Keratinocyte (primary cell): ENCODE measurements at regions not wholly inside any gene's neighbourhood (a gene's known extent, or its start where the extent isn't known, plus 50 kb on each side); places are given as distances from the start of the nearest gene placed in this dataset.

Experiments used
- DNase-seq: peaks from one replicate; pipeline ENCODE4 v3.0.0-alpha.2; 2011; ENCODE audit warnings: low read depth, missing footprints, low spot score
- FAIRE-seq: peaks from 2 replicates; lab custom pipeline; 2011; peaks lifted over from hg19 to GRCh38; lab: Jason Lieb, UNC
- H2AFZ ChIP-seq: 2 replicates; pipeline ENCODE4 v1.6.0; 2012; ENCODE audit warnings: low read length, control low read depth, inconsistent platforms; ENCODE audit not compliant: control insufficient read depth
- H3K27ac ChIP-seq: 2 replicates; pipeline ENCODE4 v1.5.1; 2011; ENCODE audit warnings: low read length; ENCODE audit not compliant: control insufficient read depth, insufficient read depth
- H3K27me3 ChIP-seq: 3 replicates; pipeline ENCODE4 v1.6.0; 2011; ENCODE audit warnings: low read length; ENCODE audit not compliant: control insufficient read depth, insufficient read depth; ENCODE audit errors: extremely low read depth
- H3K36me3 ChIP-seq, 2 experiments: 2 replicates in 1 of 2; 3 replicates in 1 of 2; pipeline ENCODE4 v1.5.1; 2011; ENCODE audit warnings: low read length in 2 of 2, mild to moderate bottlenecking in 1 of 2; ENCODE audit not compliant: control insufficient read depth in 2 of 2, insufficient read depth in 2 of 2; ENCODE audit errors: extremely low read depth in 1 of 2
- H3K4me1 ChIP-seq: 3 replicates; pipeline ENCODE4 v1.5.1; 2011; ENCODE audit warnings: low read length; ENCODE audit not compliant: control insufficient read depth, insufficient read depth; ENCODE audit errors: extremely low read depth
- H3K4me2 ChIP-seq: 3 replicates; pipeline ENCODE4 v1.6.0; 2011; ENCODE audit warnings: low read depth, low read length; ENCODE audit not compliant: control insufficient read depth, insufficient read depth; ENCODE audit errors: extremely low read depth
- H3K4me3 ChIP-seq, 3 experiments: fragments of 200-600 bp in 1 of 3; sonication (generic) in 1 of 3; 2 replicates in 2 of 3; 3 replicates in 1 of 3; pipeline ENCODE4 v1.5.1; 2011 to 2016; ENCODE audit warnings: low read length in 3 of 3, mild to moderate bottlenecking in 3 of 3, control low read depth in 2 of 3, inconsistent platforms in 1 of 3, low read depth in 1 of 3, mixed read lengths in 1 of 3, mixed run types in 1 of 3, moderate library complexity in 1 of 3; ENCODE audit not compliant: control insufficient read depth in 2 of 3, insufficient read depth in 2 of 3; ENCODE audit errors: extremely low read depth in 1 of 3
- H3K79me2 ChIP-seq: 2 replicates; pipeline ENCODE4 v1.6.0; 2012; ENCODE audit warnings: low read length; ENCODE audit not compliant: control insufficient read depth, insufficient read depth
- H3K9ac ChIP-seq: 3 replicates; pipeline ENCODE4 v1.6.0; 2011; ENCODE audit warnings: low read length; ENCODE audit not compliant: control insufficient read depth, insufficient read depth; ENCODE audit errors: extremely low read depth
- H3K9me1 ChIP-seq: 3 replicates; pipeline ENCODE4 v1.6.0; 2011; ENCODE audit warnings: low read length; ENCODE audit not compliant: control insufficient read depth, insufficient read depth; ENCODE audit errors: extremely low read depth
- H3K9me3 ChIP-seq: 2 replicates; pipeline ENCODE4 v1.5.1; 2012; ENCODE audit warnings: low read depth, low read length; ENCODE audit not compliant: control insufficient read depth
- H4K20me1 ChIP-seq: 3 replicates; pipeline ENCODE4 v1.6.0; 2011; ENCODE audit warnings: low read length; ENCODE audit not compliant: control insufficient read depth, insufficient read depth; ENCODE audit errors: extremely low read depth
- EZH2 ChIP-seq: IDR thresholded peaks from one replicate; pipeline ENCODE4 v1.6.1; 2012; ENCODE audit warnings: inconsistent platforms, mild to moderate bottlenecking, low read length, moderate library complexity
- dilution Hi-C: fragments of 300-500 bp; cut with MboI; formaldehyde crosslinking; loops from one replicate; pipeline ENCODE4 v1.7.0; 2020; ENCODE audit warnings: low sequenced_read_pairs; ENCODE audit not compliant: extremely low pct_ligation_motif_present
- TF ChIP-seq, protein P1 (sequence below), 3 experiments: IDR thresholded peaks in 1 of 3; conservative IDR thresholded peaks in 1 of 3; optimal IDR thresholded peaks in 1 of 3; 2 replicates in 2 of 3; 3 replicates in 1 of 3; pipeline versions ENCODE3 to v1.5.1; 2011; ENCODE audit warnings: low read length in 3 of 3, mild to moderate bottlenecking in 3 of 3, moderate library complexity in 2 of 3, control low read depth in 1 of 3, inconsistent platforms in 1 of 3; ENCODE audit not compliant: insufficient read depth in 2 of 3; ENCODE audit errors: extremely low read depth in 1 of 3

- no peak for TF ChIP-seq EZH2
- TF ChIP-seq, protein P1, sequence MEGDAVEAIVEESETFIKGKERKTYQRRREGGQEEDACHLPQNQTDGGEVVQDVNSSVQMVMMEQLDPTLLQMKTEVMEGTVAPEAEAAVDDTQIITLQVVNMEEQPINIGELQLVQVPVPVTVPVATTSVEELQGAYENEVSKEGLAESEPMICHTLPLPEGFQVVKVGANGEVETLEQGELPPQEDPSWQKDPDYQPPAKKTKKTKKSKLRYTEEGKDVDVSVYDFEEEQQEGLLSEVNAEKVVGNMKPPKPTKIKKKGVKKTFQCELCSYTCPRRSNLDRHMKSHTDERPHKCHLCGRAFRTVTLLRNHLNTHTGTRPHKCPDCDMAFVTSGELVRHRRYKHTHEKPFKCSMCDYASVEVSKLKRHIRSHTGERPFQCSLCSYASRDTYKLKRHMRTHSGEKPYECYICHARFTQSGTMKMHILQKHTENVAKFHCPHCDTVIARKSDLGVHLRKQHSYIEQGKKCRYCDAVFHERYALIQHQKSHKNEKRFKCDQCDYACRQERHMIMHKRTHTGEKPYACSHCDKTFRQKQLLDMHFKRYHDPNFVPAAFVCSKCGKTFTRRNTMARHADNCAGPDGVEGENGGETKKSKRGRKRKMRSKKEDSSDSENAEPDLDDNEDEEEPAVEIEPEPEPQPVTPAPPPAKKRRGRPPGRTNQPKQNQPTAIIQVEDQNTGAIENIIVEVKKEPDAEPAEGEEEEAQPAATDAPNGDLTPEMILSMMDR (optimal IDR thresholded peaks at IDR 0.05 in 1 of 3, IDR thresholded peaks at IDR 0.05 in 1 of 3, conservative IDR thresholded peaks at IDR 0.05 in 1 of 3; ENCODE audit: extremely low read depth in 1 of 3, insufficient read depth in 2 of 3, low read length in 3 of 3) = no peak
- Histone ChIP-seq H3K4me3 (no peak overlapping the region), H3K9me1 (no peaks in the 10 kb centered on the region), H2AFZ (no peak overlapping the region), H3K36me3 (no peaks in the 10 kb centered on the region), H3K79me2 (no peaks in the 10 kb centered on the region), H3K9ac (no peak overlapping the region), H3K4me1 (no peaks in the 10 kb centered on the region), H3K27me3 (no peaks in the 10 kb centered on the region), H3K9me3 (no peaks in the 10 kb centered on the region), H3K27ac (no peak overlapping the region), H4K20me1 (no peaks in the 10 kb centered on the region), H3K4me2 (no peak overlapping the region)
- dilution Hi-C loops = no loop called here
- FAIRE-seq = no peak
- no peak for DNase-seq
These were observed 430.3 kb downstream of the ZNF536 start for GRCh38 chr19:30802424-30803013.

DNA sequence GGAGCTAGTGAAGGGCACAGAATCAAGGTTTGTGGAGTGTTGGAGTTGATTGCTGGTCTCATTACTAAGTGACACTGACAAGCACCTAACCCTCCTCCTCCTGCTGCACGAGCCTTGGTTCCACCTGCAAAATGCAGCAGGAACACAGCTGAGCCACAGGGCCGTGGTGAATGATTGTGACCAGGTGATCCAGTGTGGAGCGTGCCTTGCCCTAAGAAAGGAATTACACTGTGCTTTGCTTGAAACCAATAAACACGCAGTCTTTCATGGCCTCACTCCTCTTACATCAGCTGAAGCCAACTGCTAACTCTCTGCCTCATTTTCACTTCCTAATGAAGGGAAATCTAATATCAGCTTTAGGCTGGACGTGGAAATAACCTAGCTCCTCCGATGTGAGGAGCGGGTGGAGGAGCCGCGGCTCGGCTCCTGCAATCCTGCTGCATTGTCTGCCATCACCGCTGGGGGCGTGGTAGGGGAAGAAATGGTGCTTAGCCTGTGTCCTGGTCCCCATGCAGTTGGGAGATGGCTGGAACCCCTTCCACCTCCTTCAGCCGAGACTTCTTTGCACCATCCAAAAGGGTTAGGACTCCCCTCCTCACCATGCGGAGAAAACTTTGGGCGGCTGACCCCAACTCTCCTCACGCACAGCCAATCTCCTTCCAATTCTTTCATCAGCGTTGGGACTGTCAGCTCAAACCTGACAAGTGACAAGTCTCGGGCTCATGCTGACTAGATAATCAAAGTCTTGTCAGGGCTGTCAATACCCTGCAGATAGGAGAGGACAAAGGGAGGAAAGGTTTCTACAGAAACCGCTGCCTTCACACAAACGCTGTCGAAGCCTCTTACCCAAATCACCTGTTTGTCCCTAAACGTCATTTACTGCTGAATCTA is 427.9 kb downstream of the ZNF536 start:
- H3K9ac ChIP-seq = no peak overlapping the region
- no peaks in the 10 kb centered on the region for H3K36me3 ChIP-seq
- H3K79me2 ChIP-seq = no peaks in the 10 kb centered on the region
- no peaks in the 10 kb centered on the region for H3K9me3 ChIP-seq
- no peak overlapping the region for H3K4me2 ChIP-seq
- no peak overlapping the region for H2AFZ ChIP-seq
- H3K27me3 ChIP-seq = no peaks in the 10 kb centered on the region
- no peak for FAIRE-seq
- dilution Hi-C loops = no loop called here
- TF ChIP-seq EZH2 = no peak
- TF ChIP-seq, protein P1 (optimal IDR thresholded peaks at IDR 0.05 in 1 of 3, IDR thresholded peaks at IDR 0.05 in 1 of 3, conservative IDR thresholded peaks at IDR 0.05 in 1 of 3; ENCODE audit: extremely low read depth in 1 of 3, insufficient read depth in 2 of 3, low read length in 3 of 3) = peak; percentile 58 to 82 (median 66)
- H3K9me1 ChIP-seq = no peaks in the 10 kb centered on the region
- no peaks in the 10 kb centered on the region for H3K4me1 ChIP-seq
- DNase-seq = no peak
- no peaks in the 10 kb centered on the region for H4K20me1 ChIP-seq
- H3K4me3 ChIP-seq = no peak overlapping the region
- H3K27ac ChIP-seq = no peak overlapping the region
